HG02884 (cell line): ENCODE measurements at regions not wholly inside any gene's neighbourhood (a gene's known extent, or its start where the extent isn't known, plus 50 kb on each side); places are given as distances from the start of the nearest gene placed in this dataset.

Experiments used
- ATAC-seq: cut with Tn5 transposase; IDR thresholded peaks from one replicate; pipeline ENCODE4 v1.9.1; 2021; ENCODE audit warnings: mild to moderate bottlenecking, moderate library complexity; ENCODE audit not compliant: unreplicated experiment

- no peak for ATAC-seq
Observed at GRCh38 chrY:15162211-15162610, 637.9 kb downstream of the NLGN4Y start.

GRCh38 chrY:15179890-15180289 is 655.6 kb downstream of the NLGN4Y start:
- ATAC-seq = no peak

GRCh38 chrY:15229056-15229455 is 704.7 kb downstream of the NLGN4Y start:
- ATAC-seq = no peak

GRCh38 chrY:15239596-15240132 is 715.3 kb downstream of the NLGN4Y start:
- no peak for ATAC-seq

- no peak for ATAC-seq
Observed at GRCh38 chrY:15259286-15259685, 735.0 kb downstream of the NLGN4Y start.

- ATAC-seq = no peak
Observed at GRCh38 chrY:15286572-15286971, 762.2 kb downstream of the NLGN4Y start.

GRCh38 chrY:15289821-15290220 is 765.5 kb downstream of the NLGN4Y start:
- no peak for ATAC-seq

GRCh38 chrY:15292881-15293280 is 768.6 kb downstream of the NLGN4Y start:
- no peak for ATAC-seq

- no peak for ATAC-seq
Observed at GRCh38 chrY:15301879-15302278, 777.5 kb downstream of the NLGN4Y start.

- no peak for ATAC-seq
Observed at GRCh38 chrY:15312166-15312565, 787.8 kb downstream of the NLGN4Y start.

- ATAC-seq = no peak
Observed at GRCh38 chrY:15324189-15324588, 799.9 kb downstream of the NLGN4Y start.

- ATAC-seq = no peak
Observed at GRCh38 chrY:15325201-15325600, 800.9 kb downstream of the NLGN4Y start.

GRCh38 chrY:15326673-15327072 is 802.3 kb downstream of the NLGN4Y start:
- ATAC-seq = no peak

- no peak for ATAC-seq
Observed at GRCh38 chrY:15328848-15329247, 804.5 kb downstream of the NLGN4Y start.

- ATAC-seq = no peak
Observed at GRCh38 chrY:15343522-15343921, 819.2 kb downstream of the NLGN4Y start.

- ATAC-seq = no peak
Observed at GRCh38 chrY:15345471-15346155, 821.3 kb downstream of the NLGN4Y start.

- no peak for ATAC-seq
Observed at GRCh38 chrY:15349351-15349750, 825.0 kb downstream of the NLGN4Y start.

GRCh38 chrY:15355321-15355720 is 831.0 kb downstream of the NLGN4Y start:
- ATAC-seq = no peak

GRCh38 chrY:15360471-15360870 is 836.1 kb downstream of the NLGN4Y start:
- ATAC-seq = no peak

GRCh38 chrY:15364996-15365395 is 840.7 kb downstream of the NLGN4Y start:
- no peak for ATAC-seq

GRCh38 chrY:15368786-15369185 is 844.5 kb downstream of the NLGN4Y start:
- no peak for ATAC-seq

GRCh38 chrY:15385178-15385577 is 860.8 kb downstream of the NLGN4Y start:
- ATAC-seq = no peak
